ENCODE measurements at regions not wholly inside any gene's neighbourhood (a gene's known extent, or its start where the extent isn't known, plus 50 kb on each side); places are given as distances from the start of the nearest gene placed in this dataset.

- TF ChIP-seq CTCF (optimal IDR thresholded peaks at IDR 0.05 in 1 of 3, IDR thresholded peaks at IDR 0.05 in 1 of 3, conservative IDR thresholded peaks at IDR 0.05 in 1 of 3; ENCODE audit: extremely low read depth in 1 of 3, insufficient read depth in 2 of 3, low read length in 3 of 3): no peak
- TF ChIP-seq EZH2 (IDR thresholded peaks at IDR 0.05; ENCODE audit: low read length): no peak
Observed at GRCh38 chr1:60222360-60223115, 149.0 kb upstream of the C1orf87 start.

All from keratinocyte (primary cell).